ENCODE measurements at regions not wholly inside any gene's neighbourhood (a gene's known extent, or its start where the extent isn't known, plus 50 kb on each side); places are given as distances from the start of the nearest gene placed in this dataset.

- no peak for TF ChIP-seq CTCF (IDR thresholded peaks at IDR 0.05)
- no peak for TF ChIP-seq EP300 (IDR thresholded peaks at IDR 0.05)
- TF ChIP-seq POLR2A (IDR thresholded peaks at IDR 0.05), result no peak
Measured at GRCh38 chr13:106815545-106815944, 247.6 kb upstream of the ARGLU1 start.
